ENCODE measurements at regions not wholly inside any gene's neighbourhood (a gene's known extent, or its start where the extent isn't known, plus 50 kb on each side); places are given as distances from the start of the nearest gene placed in this dataset.

DNA sequence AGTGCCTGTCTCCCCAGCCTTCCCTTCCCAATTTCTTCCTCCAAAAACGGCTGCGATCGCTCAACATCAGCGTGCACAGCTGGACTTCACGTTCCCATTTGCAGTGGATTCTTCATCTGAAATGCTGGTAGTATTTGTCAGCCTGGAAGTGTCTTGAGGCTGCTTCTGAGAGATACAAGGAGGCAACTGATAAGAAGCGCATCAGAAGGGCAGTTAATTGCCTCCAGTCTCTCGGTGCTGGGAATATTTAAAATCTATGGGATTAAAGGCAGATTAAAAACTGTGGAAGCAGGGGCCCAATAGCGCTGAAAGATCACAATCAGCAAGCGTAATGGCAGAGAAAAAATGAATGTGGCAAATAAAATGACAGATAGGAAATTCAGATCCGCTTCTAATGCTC is 450.0 kb downstream of the GATA3 start:
- Histone ChIP-seq H3K36me3 (no peaks in the 10 kb centered on the region), H3K27me3 (no peaks in the 10 kb centered on the region), H3K4me1 (no peaks in the 10 kb centered on the region), H3K27ac (no peak overlapping the region), H3K9me3 (no peaks in the 10 kb centered on the region), H3K4me3 (no peak overlapping the region)
- DNase-seq (ENCODE audit: low spot score) = no peak
- TF ChIP-seq CTCF (IDR thresholded peaks at IDR 0.05) = no peak

DNA sequence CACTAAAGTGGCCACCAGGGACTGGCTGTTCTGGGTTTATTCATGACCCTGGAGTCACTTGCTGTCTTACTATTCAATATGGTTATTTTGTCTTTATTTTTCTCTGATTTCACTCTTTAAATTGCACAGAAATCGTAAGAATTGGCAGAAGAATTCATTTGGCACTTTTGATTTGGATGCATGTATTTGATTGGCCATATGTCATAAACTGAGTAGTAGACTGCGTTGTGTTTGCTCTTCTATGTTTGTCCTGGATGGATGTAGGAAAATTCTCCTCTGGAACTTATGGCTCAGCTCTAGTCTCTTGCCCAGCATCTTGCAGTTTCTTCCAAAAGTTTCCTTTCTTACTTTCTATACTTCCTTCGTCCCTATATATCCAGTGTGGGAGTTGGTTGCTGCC is 452.7 kb downstream of the GATA3 start:
- H3K4me3 ChIP-seq = no peak overlapping the region
- H3K4me1 ChIP-seq = no peaks in the 10 kb centered on the region
- no peak for TF ChIP-seq CTCF (IDR thresholded peaks at IDR 0.05)
- DNase-seq (ENCODE audit: low spot score) = no peak
- no peaks in the 10 kb centered on the region for H3K9me3 ChIP-seq
- H3K27me3 ChIP-seq = no peaks in the 10 kb centered on the region
- H3K27ac ChIP-seq = no peak overlapping the region
- H3K36me3 ChIP-seq = no peaks in the 10 kb centered on the region

GRCh38 chr10:8508882-8509281 is 454.4 kb downstream of the GATA3 start:
- Histone ChIP-seq H3K4me1 (no peaks in the 10 kb centered on the region), H3K4me3 (no peak overlapping the region), H3K27me3 (no peaks in the 10 kb centered on the region), H3K36me3 (no peaks in the 10 kb centered on the region), H3K9me3 (no peaks in the 10 kb centered on the region), H3K27ac (no peak overlapping the region)
- TF ChIP-seq CTCF (IDR thresholded peaks at IDR 0.05) = no peak
- no peak for DNase-seq (ENCODE audit: low spot score)

GRCh38 chr10:8510471-8510870 is 456.0 kb downstream of the GATA3 start:
- Histone ChIP-seq H3K4me3 (no peak overlapping the region), H3K9me3 (no peaks in the 10 kb centered on the region), H3K4me1 (no peaks in the 10 kb centered on the region), H3K27me3 (no peaks in the 10 kb centered on the region), H3K36me3 (no peaks in the 10 kb centered on the region), H3K27ac (no peak overlapping the region)
- no peak for DNase-seq (ENCODE audit: low spot score)
- no peak for TF ChIP-seq CTCF (IDR thresholded peaks at IDR 0.05)

DNA sequence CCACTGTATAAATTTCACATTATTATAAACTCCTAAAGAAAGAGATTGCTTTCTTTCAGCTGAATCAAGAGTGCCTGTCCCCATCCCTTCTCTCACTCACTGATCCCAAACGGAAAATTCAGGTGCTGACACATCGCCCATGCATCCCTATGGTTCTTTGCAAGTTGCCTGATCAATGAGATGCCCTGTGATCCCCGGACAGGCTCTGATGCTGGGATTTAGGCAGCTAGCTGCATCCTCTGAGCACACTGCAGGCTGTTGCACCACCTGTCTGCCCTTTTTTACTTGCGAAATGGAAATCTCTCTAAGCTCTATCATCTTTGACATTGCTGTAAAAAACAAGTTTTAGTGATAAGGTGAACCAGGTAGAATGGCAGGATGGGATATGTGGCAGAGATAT is 456.5 kb downstream of the GATA3 start:
- Histone ChIP-seq H3K9me3 (no peaks in the 10 kb centered on the region), H3K27ac (no peak overlapping the region), H3K36me3 (no peaks in the 10 kb centered on the region), H3K4me1 (no peaks in the 10 kb centered on the region), H3K4me3 (no peak overlapping the region), H3K27me3 (no peaks in the 10 kb centered on the region)
- no peak for TF ChIP-seq CTCF (IDR thresholded peaks at IDR 0.05)
- DNase-seq (ENCODE audit: low spot score) = no peak

All from right atrium auricular region (tissue), 2 donors.